SK-N-SH (cell line): ENCODE measurements at regions not wholly inside any gene's neighbourhood (a gene's known extent, or its start where the extent isn't known, plus 50 kb on each side); places are given as distances from the start of the nearest gene placed in this dataset.

ENCODE experiments used
- CTCF ChIA-PET: fragments of 300-600, 350-600 bp; formaldehyde crosslinking; extraction: SDS; loops from one replicate; lab custom pipeline; 2021; lab: Yijun Ruan, JAX
- POLR2A ChIA-PET: fragments of 350-600 bp; sonication (Branson Sonifier 250); formaldehyde crosslinking; extraction: SDS; loops from one replicate; lab custom pipeline; 2020; ENCODE audit warnings: antibody characterized with exemption, inconsistent platforms; lab: Yijun Ruan, JAX
- DNase-seq: peaks from one replicate; pipeline ENCODE4 v3.0.0; 2012
- H2AFZ ChIP-seq: fragments of 200-600 bp; sonication (generic); 2 replicates; pipeline ENCODE4 v1.8.1; 2016; ENCODE audit warnings: antibody characterized with exemption, mild to moderate bottlenecking, low read depth
- H3F3A ChIP-seq: fragments of 200-600 bp; sonication (generic); replicated peaks from 2 replicates; pipeline ENCODE3; 2016; ENCODE audit warnings: antibody characterized with exemption, mild to moderate bottlenecking; ENCODE audit not compliant: insufficient read depth
- H3K27ac ChIP-seq, 2 experiments: fragments of 200-500 bp in 1 of 2; fragments of 200-600 bp in 1 of 2; sonication (Bioruptor generic) in 1 of 2; sonication (generic), shearing (Covaris generic) in 1 of 2; 2 replicates each; pipeline versions ENCODE4 v1.5.1 to v1.6.1; 2014 to 2016; ENCODE audit warnings: low read depth in 2 of 2, inconsistent platforms in 1 of 2, low read length in 1 of 2, mild to moderate bottlenecking in 1 of 2, mixed read lengths in 1 of 2
- H3K27me3 ChIP-seq: fragments of 200-600 bp; sonication (generic), shearing (Covaris generic); 2 replicates; pipeline ENCODE4 v1.6.1; 2016; ENCODE audit warnings: mixed run types; ENCODE audit not compliant: insufficient read depth
- H3K36me3 ChIP-seq, 2 experiments: fragments of 200-500 bp in 1 of 2; fragments of 200-600 bp in 1 of 2; sonication (Bioruptor generic) in 1 of 2; sonication (generic) in 1 of 2; replicated peaks in 1 of 2; 2 replicates each; pipeline versions ENCODE3 to v1.5.1; 2014 to 2016; ENCODE audit warnings: low read length in 1 of 2, mild to moderate bottlenecking in 1 of 2; ENCODE audit not compliant: insufficient read depth in 2 of 2, control insufficient read depth in 1 of 2
- H3K4me1 ChIP-seq, 2 experiments: fragments of 200-500 bp in 1 of 2; fragments of 200-600 bp in 1 of 2; sonication (Bioruptor generic) in 1 of 2; sonication (generic), shearing (Covaris generic) in 1 of 2; 2 replicates each; pipeline versions ENCODE4 v1.5.1 to v1.6.1; 2014 to 2016; ENCODE audit warnings: low read depth in 1 of 2, low read length in 1 of 2, mixed run types in 1 of 2; ENCODE audit not compliant: insufficient read depth in 2 of 2, control insufficient read depth in 1 of 2
- H3K4me2 ChIP-seq: fragments of 200-600 bp; sonication (generic), shearing (Covaris generic); 2 replicates; pipeline ENCODE4 v1.6.1; 2017; ENCODE audit warnings: mixed run types
- H3K4me3 ChIP-seq, 2 experiments: fragments of 200-500 bp in 1 of 2; fragments of 200-600 bp in 1 of 2; sonication (Bioruptor generic) in 1 of 2; sonication (generic), shearing (Covaris generic) in 1 of 2; 2 replicates each; pipeline versions ENCODE4 v1.5.1 to v1.8.1; 2014 to 2016; ENCODE audit warnings: low read depth in 2 of 2, inconsistent platforms in 1 of 2, low read length in 1 of 2, mild to moderate bottlenecking in 1 of 2, mixed read lengths in 1 of 2, moderate library complexity in 1 of 2
- H3K79me2 ChIP-seq: fragments of 200-600 bp; sonication (generic); 2 replicates; pipeline ENCODE4 v1.8.1; 2017; ENCODE audit warnings: mild to moderate bottlenecking; ENCODE audit not compliant: insufficient read depth
- H3K9ac ChIP-seq: fragments of 200-600 bp; sonication (generic); 2 replicates; pipeline ENCODE4 v1.6.1; 2017; ENCODE audit warnings: mixed run types
- H3K9me2 ChIP-seq: fragments of 200-600 bp; sonication (generic); 2 replicates; pipeline ENCODE4 v1.6.1; 2017; ENCODE audit warnings: mixed run types
- H3K9me3 ChIP-seq: fragments of 200-600 bp; sonication (generic); 2 replicates; pipeline ENCODE4 v1.6.1; 2017; ENCODE audit warnings: mixed run types, mild to moderate bottlenecking, moderate library complexity
- H4K20me1 ChIP-seq: fragments of 200-600 bp; sonication (generic); 2 replicates; pipeline ENCODE4 v1.6.1; 2017; ENCODE audit warnings: mild to moderate bottlenecking, mixed run types; ENCODE audit not compliant: insufficient read depth
- FOXJ3 ChIP-seq: sonication (generic); formaldehyde crosslinking; IDR thresholded peaks from 2 replicates; pipeline ENCODE4 v1.5.1; 2020; ENCODE audit warnings: mild to moderate bottlenecking, missing genetic modification reagents
- GABPA ChIP-seq: IDR thresholded peaks from 2 replicates; pipeline ENCODE4 v1.4.0; 2012; ENCODE audit warnings: low read depth, mild to moderate bottlenecking
- GATA2 ChIP-seq: sonication (generic); formaldehyde crosslinking; IDR thresholded peaks from 2 replicates; pipeline ENCODE4 v1.5.0; 2020; ENCODE audit warnings: mild to moderate bottlenecking, missing genetic modification reagents
- MEF2A ChIP-seq: IDR thresholded peaks from 2 replicates; pipeline ENCODE4 v1.4.0; 2012; ENCODE audit warnings: low read depth, borderline replicate concordance
- RFX5 ChIP-seq: IDR thresholded peaks from 2 replicates; pipeline ENCODE4 v1.6.1; 2012; ENCODE audit warnings: mild to moderate bottlenecking, improper control_type of control experiment, low read length
- TAF1 ChIP-seq: IDR thresholded peaks from 2 replicates; pipeline ENCODE4 v1.6.1; 2012; ENCODE audit warnings: low read depth, mild to moderate bottlenecking, low read length, moderate library complexity, borderline replicate concordance
- YY1 ChIP-seq: IDR thresholded peaks from 2 replicates; pipeline ENCODE4 v1.4.0; 2012; ENCODE audit warnings: low read depth, mild to moderate bottlenecking
- WGBS: methylation state at CpG from one replicate; pipeline ENCODE4 v1.1.6; 2017; ENCODE audit warnings: low lambda C conversion rate; 5-methylcytosine and 5-hydroxymethylcytosine counted together
- TF ChIP-seq, protein P1 (sequence below): IDR thresholded peaks from 2 replicates; pipeline ENCODE4 v1.4.0; 2012; ENCODE audit warnings: low read depth, borderline replicate concordance
- TF ChIP-seq, protein P2 (sequence below): IDR thresholded peaks from 2 replicates; pipeline ENCODE4 v1.6.1; 2012; ENCODE audit warnings: mild to moderate bottlenecking, low read depth, low read length, moderate library complexity

GRCh38 chr6:144415014-144415413 lies 129.9 kb downstream of the UTRN start:
- POLR2A ChIA-PET, result no interaction called here
- Histone ChIP-seq H3K4me3 (no peak overlapping the region), H3F3A (peaks cover 12% of the 10 kb centered on the region), H2AFZ (no peak overlapping the region), H3K9me3 (no peaks in the 10 kb centered on the region), H3K27me3 (no peaks in the 10 kb centered on the region), H3K4me1 (no peaks in the 10 kb centered on the region), H3K4me2 (peak overlapping the region; percentile 37; the same call in 1 of the 2 replicates), H4K20me1 (no peaks in the 10 kb centered on the region)
- WGBS, result 38% methylated on average over 3 of the region's 3 CpGs
- CTCF ChIA-PET, result no interaction called here
- TF ChIP-seq GABPA, result no peak
- TF ChIP-seq GATA2, result no peak
- TF ChIP-seq, all 33 proteins: peak for 0
- H3K9ac ChIP-seq, result no peak overlapping the region
- no peaks in the 10 kb centered on the region for H3K36me3 ChIP-seq
- peaks cover 15% of the 10 kb centered on the region for H3K79me2 ChIP-seq
- H3K9me2 ChIP-seq, result no peaks in the 10 kb centered on the region
- peak overlapping the region in 1 of 2 experiments; percentile 76; a peak in 2 of 4 replicates for H3K27ac ChIP-seq
- DNase-seq, result no peak

DNA sequence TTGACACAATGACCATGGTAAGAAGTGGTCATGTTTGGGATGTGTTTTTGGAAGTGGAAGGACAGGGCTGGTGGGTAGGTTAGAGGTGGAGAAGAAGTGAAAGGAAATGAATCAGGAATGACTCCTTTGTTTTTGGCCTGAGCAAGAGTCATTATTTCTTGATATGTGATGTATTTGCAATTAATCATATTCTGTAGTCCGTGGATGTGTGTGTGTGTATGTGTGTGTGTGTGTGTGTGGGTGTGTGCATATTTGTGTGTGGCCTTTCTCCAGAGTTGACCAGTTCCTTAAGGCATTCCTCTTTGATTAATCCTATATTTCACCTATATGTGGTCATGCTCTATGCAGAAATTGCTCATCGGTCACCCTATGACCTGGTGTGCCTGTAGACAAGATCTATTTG lies 130.7 kb downstream of the UTRN start:
- no peak overlapping the region for H2AFZ ChIP-seq
- 43% methylated on average over 2 of the region's 2 CpGs for WGBS
- ChIA-PET CTCF (no interaction called here), POLR2A (no interaction called here)
- H3K9me3 ChIP-seq, result no peaks in the 10 kb centered on the region
- H3K4me3 ChIP-seq, result no peak overlapping the region
- no peaks in the 10 kb centered on the region for H3K36me3 ChIP-seq
- no peaks in the 10 kb centered on the region for H3K27me3 ChIP-seq
- peaks cover 15% of the 10 kb centered on the region for H3K79me2 ChIP-seq
- H3K27ac ChIP-seq, result peak overlapping the region in 1 of 2 experiments; percentile 76; a peak in 3 of 4 replicates
- no peaks in the 10 kb centered on the region for H3K9me2 ChIP-seq
- peaks cover 12% of the 10 kb centered on the region for H3F3A ChIP-seq
- DNase-seq, result no peak
- peak overlapping the region; percentile 37; the same call in 1 of the 2 replicates for H3K4me2 ChIP-seq
- H4K20me1 ChIP-seq, result no peaks in the 10 kb centered on the region
- H3K9ac ChIP-seq, result no peak overlapping the region
- no peaks in the 10 kb centered on the region for H3K4me1 ChIP-seq
- TF ChIP-seq, protein P1, sequence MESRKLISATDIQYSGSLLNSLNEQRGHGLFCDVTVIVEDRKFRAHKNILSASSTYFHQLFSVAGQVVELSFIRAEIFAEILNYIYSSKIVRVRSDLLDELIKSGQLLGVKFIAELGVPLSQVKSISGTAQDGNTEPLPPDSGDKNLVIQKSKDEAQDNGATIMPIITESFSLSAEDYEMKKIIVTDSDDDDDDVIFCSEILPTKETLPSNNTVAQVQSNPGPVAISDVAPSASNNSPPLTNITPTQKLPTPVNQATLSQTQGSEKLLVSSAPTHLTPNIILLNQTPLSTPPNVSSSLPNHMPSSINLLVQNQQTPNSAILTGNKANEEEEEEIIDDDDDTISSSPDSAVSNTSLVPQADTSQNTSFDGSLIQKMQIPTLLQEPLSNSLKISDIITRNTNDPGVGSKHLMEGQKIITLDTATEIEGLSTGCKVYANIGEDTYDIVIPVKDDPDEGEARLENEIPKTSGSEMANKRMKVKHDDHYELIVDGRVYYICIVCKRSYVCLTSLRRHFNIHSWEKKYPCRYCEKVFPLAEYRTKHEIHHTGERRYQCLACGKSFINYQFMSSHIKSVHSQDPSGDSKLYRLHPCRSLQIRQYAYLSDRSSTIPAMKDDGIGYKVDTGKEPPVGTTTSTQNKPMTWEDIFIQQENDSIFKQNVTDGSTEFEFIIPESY, result no peak
- TF ChIP-seq TAF1, result no peak
- no peak for TF ChIP-seq FOXJ3 (CRISPR knock-in tag)
- TF ChIP-seq, protein P2, sequence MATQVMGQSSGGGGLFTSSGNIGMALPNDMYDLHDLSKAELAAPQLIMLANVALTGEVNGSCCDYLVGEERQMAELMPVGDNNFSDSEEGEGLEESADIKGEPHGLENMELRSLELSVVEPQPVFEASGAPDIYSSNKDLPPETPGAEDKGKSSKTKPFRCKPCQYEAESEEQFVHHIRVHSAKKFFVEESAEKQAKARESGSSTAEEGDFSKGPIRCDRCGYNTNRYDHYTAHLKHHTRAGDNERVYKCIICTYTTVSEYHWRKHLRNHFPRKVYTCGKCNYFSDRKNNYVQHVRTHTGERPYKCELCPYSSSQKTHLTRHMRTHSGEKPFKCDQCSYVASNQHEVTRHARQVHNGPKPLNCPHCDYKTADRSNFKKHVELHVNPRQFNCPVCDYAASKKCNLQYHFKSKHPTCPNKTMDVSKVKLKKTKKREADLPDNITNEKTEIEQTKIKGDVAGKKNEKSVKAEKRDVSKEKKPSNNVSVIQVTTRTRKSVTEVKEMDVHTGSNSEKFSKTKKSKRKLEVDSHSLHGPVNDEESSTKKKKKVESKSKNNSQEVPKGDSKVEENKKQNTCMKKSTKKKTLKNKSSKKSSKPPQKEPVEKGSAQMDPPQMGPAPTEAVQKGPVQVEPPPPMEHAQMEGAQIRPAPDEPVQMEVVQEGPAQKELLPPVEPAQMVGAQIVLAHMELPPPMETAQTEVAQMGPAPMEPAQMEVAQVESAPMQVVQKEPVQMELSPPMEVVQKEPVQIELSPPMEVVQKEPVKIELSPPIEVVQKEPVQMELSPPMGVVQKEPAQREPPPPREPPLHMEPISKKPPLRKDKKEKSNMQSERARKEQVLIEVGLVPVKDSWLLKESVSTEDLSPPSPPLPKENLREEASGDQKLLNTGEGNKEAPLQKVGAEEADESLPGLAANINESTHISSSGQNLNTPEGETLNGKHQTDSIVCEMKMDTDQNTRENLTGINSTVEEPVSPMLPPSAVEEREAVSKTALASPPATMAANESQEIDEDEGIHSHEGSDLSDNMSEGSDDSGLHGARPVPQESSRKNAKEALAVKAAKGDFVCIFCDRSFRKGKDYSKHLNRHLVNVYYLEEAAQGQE, result no peak
- TF ChIP-seq MEF2A, result no peak
- no peak for TF ChIP-seq RFX5
- no peak for TF ChIP-seq YY1
- TF ChIP-seq, all 33 proteins: peak for 0
